Loucy (cell line): ENCODE measurements at regions not wholly inside any gene's neighbourhood (a gene's known extent, or its start where the extent isn't known, plus 50 kb on each side); places are given as distances from the start of the nearest gene placed in this dataset.

Source experiments
- CTCF ChIP-seq: fragments of 200-600 bp; sonication (generic); conservative IDR thresholded peaks from 2 replicates; pipeline ENCODE4 v1.5.1; 2014; ENCODE audit warnings: mild to moderate bottlenecking, antibody characterized with exemption, low read length
- EZH2phosphoT487 ChIP-seq: fragments of 200-600 bp; IDR thresholded peaks from 2 replicates; pipeline ENCODE4 v1.6.1; 2018; ENCODE audit warnings: antibody characterized with exemption, mild to moderate bottlenecking, moderate library complexity, borderline replicate concordance

- TF ChIP-seq CTCF (no peak), EZH2phosphoT487 (no peak)
These were observed 136.8 kb upstream of the LRFN2 start for GRCh38 chr6:40723967-40724366.
